GM18519 (cell line): ENCODE measurements at regions not wholly inside any gene's neighbourhood (a gene's known extent, or its start where the extent isn't known, plus 50 kb on each side); places are given as distances from the start of the nearest gene placed in this dataset.
"Not testable (repeated sequence)": the region's sequence is repeated elsewhere in the genome, so short reads cannot be mapped to it uniquely, and the experiment has no call there.

Source experiments
- ATAC-seq: cut with Tn5 transposase; IDR thresholded peaks from one replicate; pipeline ENCODE4 v1.9.1; 2021; ENCODE audit warnings: mild to moderate bottlenecking, moderate library complexity; ENCODE audit not compliant: unreplicated experiment, low FRiP score

- ATAC-seq = no peak
Measured at GRCh38 chr4:38532908-38533499, 131.0 kb upstream of the KLF3 start.

GRCh38 chr4:38534344-38535045, 129.5 kb upstream of the KLF3 start:
- no peak for ATAC-seq

- ATAC-seq = not testable (repeated sequence)
Measured at GRCh38 chr4:38535071-38535470, 128.9 kb upstream of the KLF3 start.

GRCh38 chr4:38535717-38536116, 128.3 kb upstream of the KLF3 start:
- ATAC-seq = no peak

GRCh38 chr4:38536716-38537115, 127.3 kb upstream of the KLF3 start:
- no peak for ATAC-seq

DNA sequence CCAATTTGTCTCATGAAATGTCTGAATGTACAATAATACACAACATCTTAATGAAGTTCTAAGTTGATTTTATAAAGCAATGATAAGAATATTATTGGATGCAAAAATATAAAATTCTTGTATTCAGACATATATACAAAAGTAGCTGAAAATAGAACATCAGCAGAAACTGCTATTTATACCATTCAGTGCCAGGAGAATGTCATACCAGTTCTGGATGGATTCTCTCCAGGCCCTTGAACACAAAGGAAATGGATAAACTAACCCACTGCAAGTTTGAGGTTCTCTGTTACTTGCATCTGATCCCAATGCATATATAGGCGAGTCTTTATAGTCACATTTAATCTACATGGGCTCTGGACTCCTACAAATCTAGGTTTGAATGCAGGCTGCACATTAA, 126.3 kb upstream of the KLF3 start:
- no peak for ATAC-seq

GRCh38 chr4:38538517-38538916, 125.5 kb upstream of the KLF3 start:
- no peak for ATAC-seq

GRCh38 chr4:38539501-38539900, 124.5 kb upstream of the KLF3 start:
- no peak for ATAC-seq

DNA sequence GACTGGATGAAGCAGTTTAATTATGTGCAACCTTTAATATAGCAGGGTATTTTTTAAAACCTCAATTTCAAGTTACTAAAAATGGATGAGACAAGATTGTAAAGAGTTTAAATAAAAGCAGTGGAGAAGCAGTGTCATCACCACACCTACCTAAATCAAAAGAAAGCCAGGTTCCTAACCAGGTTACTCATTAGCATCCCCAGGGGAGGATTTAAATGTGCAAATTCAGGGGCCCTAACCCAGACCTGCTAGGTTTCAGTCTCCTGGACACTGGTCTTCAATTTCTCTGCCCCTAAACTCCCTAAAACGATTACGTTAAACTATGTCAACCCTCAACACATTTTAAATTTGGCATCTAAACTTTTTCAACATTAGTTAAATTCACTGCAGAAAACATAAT, 116.9 kb upstream of the KLF3 start:
- ATAC-seq = no peak

- ATAC-seq = no peak
Measured at GRCh38 chr4:38548256-38548655, 115.7 kb upstream of the KLF3 start.

GRCh38 chr4:38559374-38559773, 104.6 kb upstream of the KLF3 start:
- ATAC-seq = no peak

- no peak for ATAC-seq
Measured at GRCh38 chr4:38560340-38560739, 103.7 kb upstream of the KLF3 start.

GRCh38 chr4:38560768-38561558, 103.0 kb upstream of the KLF3 start:
- peak; percentile 90 for ATAC-seq

DNA sequence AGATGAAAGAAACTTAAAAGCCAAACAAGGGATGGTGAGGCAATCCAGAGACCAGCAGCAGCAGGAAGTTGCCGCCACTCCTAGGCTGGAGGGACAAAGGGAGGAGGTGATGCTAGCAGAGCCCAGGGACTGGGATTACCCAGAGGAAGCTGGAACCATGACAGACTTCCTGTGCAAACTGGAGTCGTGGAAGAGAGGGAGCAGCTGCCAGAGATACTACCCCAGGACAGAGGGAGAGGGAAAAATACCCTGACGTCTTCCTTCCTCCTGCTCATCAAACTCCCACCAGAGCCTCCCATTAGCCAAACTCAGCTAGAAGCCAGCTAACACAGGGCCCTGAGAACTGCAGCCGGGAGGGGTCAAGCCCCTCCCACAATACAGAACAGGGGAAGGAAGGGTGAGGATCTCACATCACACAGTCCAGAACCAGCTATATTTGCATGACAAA, 101.2 kb upstream of the KLF3 start:
- ATAC-seq = no peak

- ATAC-seq = no peak
Measured at GRCh38 chr4:38563707-38564495, 100.1 kb upstream of the KLF3 start.

GRCh38 chr4:38565271-38566199, 98.5 kb upstream of the KLF3 start:
- ATAC-seq = no peak

GRCh38 chr4:38566806-38567398, 97.1 kb upstream of the KLF3 start:
- no peak for ATAC-seq

DNA sequence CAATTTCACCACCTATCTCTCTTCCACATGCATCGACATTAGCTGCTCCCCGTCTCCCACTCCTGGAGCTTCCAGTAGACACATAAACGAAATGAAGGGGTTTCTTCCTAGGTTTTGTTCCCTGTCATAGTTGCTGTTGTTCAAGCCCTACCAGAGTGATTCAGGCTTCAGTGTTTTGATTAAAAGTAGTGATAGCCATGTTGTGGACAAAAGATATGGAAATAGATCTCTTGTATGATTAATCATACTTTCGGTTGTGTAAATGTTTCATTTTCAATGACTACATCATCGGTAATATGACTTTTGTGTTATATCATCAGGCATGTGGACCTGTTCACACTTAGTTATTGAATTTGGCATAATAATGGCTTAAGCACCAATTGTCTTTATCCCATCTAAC, 96.5 kb upstream of the KLF3 start:
- no peak for ATAC-seq

DNA sequence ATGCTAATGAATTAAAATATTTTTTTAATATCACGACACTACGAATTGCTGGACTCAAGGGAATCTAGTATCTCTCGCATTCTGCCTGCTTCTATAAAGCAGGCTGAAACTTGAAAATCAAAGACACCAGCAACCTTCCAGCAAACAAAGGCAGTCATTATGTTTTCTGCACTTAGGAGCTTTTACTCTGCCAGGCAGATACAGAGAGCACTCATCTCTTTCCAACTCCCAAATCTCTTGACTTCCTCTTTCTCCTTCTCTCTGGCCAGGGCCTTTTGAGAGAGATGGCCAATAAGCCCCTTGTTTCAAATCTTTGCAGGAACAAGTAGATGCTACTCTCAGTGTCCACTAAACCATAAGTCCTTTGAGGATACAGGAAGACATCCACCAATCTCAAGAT, 95.2 kb upstream of the KLF3 start:
- ATAC-seq = no peak
